ENCODE measurements at regions not wholly inside any gene's neighbourhood (a gene's known extent, or its start where the extent isn't known, plus 50 kb on each side); places are given as distances from the start of the nearest gene placed in this dataset.

DNA sequence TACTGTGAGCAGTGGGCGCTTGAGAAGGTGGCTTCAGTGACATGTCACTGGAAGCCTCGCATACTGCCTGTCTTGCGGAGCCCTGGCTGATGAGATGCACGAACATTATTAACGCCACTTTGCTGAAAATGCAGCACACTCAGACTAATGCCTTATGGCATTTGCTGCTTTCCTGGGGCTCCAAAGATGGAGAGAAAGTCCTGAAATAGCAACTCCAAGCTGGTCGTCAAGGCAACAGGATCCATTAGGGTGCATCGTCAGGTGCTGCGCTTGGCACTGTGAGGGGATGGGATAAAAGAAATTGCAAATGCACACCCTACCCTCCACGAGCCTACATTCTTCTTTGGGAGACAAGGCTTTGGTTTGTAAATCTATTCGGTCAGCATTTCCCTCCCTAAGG is 592.5 kb downstream of the TYW1 start:
- Mint-ChIP-seq H3K36me3 (no peaks in the 10 kb centered on the region), H3K27me3 (no peaks in the 10 kb centered on the region), H3K4me1 (no peaks in the 10 kb centered on the region), H3K27ac (no peak overlapping the region), H3K4me3 (no peak overlapping the region), H3K9me3 (ENCODE audit: low read depth) (peaks cover 8% of the 10 kb centered on the region)
- DNase-seq (no peak), ATAC-seq (no peak)
- CTCF ChIA-PET = no interaction called here

DNA sequence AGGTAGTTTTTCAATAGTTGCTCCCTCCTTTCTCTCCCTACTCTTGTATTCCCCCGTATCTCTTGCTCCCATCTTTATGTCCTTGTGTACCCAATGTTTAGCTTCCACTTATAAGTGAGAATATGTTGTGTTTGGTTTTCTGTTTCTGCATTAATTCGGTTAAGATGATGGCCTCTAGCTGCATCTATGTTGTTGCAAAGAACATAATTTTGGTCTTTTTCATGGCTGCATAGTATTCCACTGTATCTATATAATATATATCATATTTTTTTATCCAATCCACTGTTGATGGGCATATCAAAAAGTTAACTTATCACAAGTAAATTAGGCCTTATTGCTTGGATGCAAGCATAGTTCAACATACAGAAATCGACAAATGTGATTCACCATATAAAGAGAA is 594.0 kb downstream of the TYW1 start:
- Mint-ChIP-seq H3K4me1 (no peaks in the 10 kb centered on the region), H3K27me3 (no peaks in the 10 kb centered on the region), H3K36me3 (no peaks in the 10 kb centered on the region), H3K4me3 (no peak overlapping the region), H3K9me3 (ENCODE audit: low read depth) (peaks cover 7% of the 10 kb centered on the region), H3K27ac (no peak overlapping the region)
- CTCF ChIA-PET = no interaction called here
- ATAC-seq (no peak), DNase-seq (no peak)

DNA sequence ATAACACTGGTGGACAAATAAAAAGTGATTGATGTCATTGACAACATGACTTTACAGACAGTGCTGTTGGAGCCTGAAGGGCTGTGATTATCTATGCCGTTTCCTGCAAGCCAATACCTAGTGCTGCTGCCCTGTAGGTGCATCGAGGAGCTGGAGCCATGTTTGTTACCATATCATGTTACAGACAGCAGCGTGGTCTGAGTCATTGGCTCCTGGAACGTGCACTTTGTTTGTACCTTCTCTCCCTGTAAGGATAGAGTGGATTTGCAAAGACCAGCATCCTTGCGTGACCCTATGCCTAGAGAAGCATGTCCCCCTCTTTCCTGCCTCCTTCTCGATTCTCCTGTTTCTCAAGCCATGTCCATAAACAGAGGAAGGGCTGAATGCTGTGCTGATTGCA is 597.2 kb downstream of the TYW1 start:
- no peaks in the 10 kb centered on the region for H3K36me3 Mint-ChIP-seq
- H3K9me3 Mint-ChIP-seq (ENCODE audit: low read depth) = peaks cover 7% of the 10 kb centered on the region
- CTCF ChIA-PET = no interaction called here
- DNase-seq = no peak
- H3K27ac Mint-ChIP-seq = no peak overlapping the region
- no peaks in the 10 kb centered on the region for H3K4me1 Mint-ChIP-seq
- no peak for ATAC-seq
- H3K27me3 Mint-ChIP-seq = no peaks in the 10 kb centered on the region
- H3K4me3 Mint-ChIP-seq = no peak overlapping the region

DNA sequence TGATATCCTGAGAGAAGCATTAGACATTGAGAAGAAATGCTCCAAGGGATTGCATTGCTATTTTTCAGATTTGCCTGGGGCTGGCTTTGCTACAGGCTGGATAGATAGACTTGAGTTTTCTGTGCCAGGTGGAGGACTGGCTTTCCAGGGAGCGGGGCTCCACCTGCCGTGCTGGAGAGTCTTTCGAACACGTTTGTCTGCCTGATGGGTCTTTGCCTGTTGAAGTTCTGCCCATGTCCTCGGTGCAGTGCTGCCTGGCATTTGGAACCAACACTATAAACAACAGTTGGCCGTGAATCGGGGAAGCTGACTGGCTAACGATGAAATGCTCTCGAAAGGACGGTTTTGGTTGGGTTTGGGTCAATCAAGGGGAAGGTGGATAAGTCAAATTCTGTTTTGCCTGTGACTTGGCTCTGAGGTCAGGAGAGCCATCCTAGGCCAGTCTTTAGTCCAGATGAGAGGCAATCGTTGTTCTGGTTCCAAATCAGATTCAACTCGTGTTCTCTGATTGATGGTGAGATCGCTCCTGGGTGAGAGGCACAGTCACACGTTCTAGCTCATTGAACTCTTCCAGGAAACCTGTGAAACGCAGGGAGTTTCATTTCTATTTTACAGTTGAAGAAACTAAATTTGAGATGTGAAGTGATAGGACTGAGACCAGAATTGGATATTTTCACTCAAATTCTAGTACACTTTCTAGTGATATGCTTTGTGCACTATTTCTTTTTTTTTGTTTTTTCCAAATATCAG is 599.0 kb downstream of the TYW1 start:
- Mint-ChIP-seq H3K27ac (no peak overlapping the region), H3K9me3 (ENCODE audit: low read depth) (peaks cover 6% of the 10 kb centered on the region), H3K4me1 (no peaks in the 10 kb centered on the region), H3K27me3 (no peaks in the 10 kb centered on the region), H3K4me3 (no peak overlapping the region), H3K36me3 (no peaks in the 10 kb centered on the region)
- DNase-seq (no peak), ATAC-seq (no peak)
- CTCF ChIA-PET = no interaction called here

DNA sequence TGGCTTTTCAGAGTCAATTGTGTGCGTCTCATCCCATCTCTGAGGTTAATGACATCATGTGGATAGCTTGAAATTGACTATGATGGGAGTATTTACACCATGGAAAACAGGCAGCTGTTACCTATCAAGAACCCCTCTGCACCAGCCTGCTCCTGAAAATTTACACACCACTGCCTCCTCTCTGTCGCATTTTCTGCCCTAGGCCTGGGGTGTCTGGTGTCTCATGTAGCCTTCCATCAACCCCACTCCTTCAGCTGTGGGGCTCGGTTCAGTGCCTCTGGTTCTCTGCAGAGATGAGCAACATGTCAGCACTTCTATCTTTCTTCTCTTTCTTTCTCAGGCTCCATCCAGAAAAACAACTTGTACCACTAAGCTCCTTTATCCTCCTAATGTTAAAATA is 600.5 kb downstream of the TYW1 start:
- H3K27me3 Mint-ChIP-seq = no peaks in the 10 kb centered on the region
- H3K36me3 Mint-ChIP-seq = no peaks in the 10 kb centered on the region
- peaks cover 5% of the 10 kb centered on the region for H3K9me3 Mint-ChIP-seq (ENCODE audit: low read depth)
- CTCF ChIA-PET = no interaction called here
- no peak overlapping the region for H3K27ac Mint-ChIP-seq
- no peak overlapping the region for H3K4me3 Mint-ChIP-seq
- no peak for DNase-seq
- no peak for ATAC-seq
- H3K4me1 Mint-ChIP-seq = no peaks in the 10 kb centered on the region

DNA sequence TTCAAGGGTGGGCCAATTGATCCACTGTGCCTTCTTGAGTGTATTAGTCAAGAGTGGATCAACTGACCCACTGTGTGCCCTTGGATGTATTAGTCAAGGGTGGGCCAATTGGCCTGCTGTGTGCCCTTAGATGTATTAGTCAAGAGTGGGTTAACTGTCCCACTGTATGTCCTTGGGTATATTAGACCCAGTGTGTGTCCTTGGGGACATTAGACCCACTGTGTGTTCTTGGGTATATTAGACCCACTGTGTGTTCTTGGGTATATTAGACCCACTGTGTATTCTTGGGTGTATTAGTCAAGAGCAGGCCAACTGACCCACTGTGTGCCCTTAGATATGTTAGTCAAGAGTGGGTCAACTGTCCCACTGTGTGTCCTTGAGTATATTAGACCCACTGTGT is 601.8 kb downstream of the TYW1 start:
- CTCF ChIA-PET = no interaction called here
- Mint-ChIP-seq H3K4me3 (no peak overlapping the region), H3K27me3 (no peaks in the 10 kb centered on the region), H3K27ac (no peak overlapping the region), H3K36me3 (no peaks in the 10 kb centered on the region), H3K9me3 (ENCODE audit: low read depth) (peaks cover 6% of the 10 kb centered on the region), H3K4me1 (no peaks in the 10 kb centered on the region)
- no peak for ATAC-seq
- no peak for DNase-seq

DNA sequence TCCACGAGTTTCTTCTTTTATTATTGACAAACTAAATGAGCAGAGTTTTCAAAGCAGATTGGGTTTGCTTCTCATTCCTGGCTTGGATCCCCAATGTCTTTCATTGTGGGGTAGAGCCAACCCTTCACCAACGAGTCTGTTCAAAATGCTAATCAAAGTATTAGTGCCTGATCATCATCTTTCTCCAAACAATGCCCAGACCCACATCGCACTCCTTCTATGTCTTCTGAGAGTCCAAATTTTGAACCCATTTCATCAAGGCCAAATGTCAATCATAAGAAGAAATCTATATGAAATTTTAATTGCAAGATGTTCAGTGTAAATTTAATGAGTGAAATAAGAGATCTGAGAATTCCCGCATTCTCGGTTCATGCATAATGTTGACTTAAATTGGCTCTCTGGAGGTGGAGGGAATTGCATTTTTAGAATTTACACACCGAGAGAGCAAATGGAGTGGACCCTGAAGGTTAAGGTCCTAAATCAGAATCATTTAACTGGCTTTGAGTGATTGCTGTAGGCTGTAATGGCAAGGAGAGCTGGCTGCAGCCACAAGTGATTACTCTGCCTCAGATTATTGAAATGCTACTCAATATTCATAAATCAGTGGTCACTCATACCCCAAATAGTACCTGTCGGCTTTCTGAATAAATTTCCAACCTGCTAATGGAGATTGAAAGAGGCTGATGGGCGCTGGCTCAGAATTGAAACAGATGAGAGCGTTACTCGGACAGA is 602.9 kb downstream of the TYW1 start:
- CTCF ChIA-PET = no interaction called here
- H3K36me3 Mint-ChIP-seq = no peaks in the 10 kb centered on the region
- H3K27ac Mint-ChIP-seq = no peak overlapping the region
- ATAC-seq (no peak), DNase-seq (no peak)
- no peak overlapping the region for H3K4me3 Mint-ChIP-seq
- peaks cover 11% of the 10 kb centered on the region for H3K9me3 Mint-ChIP-seq (ENCODE audit: low read depth)
- no peaks in the 10 kb centered on the region for H3K27me3 Mint-ChIP-seq
- no peaks in the 10 kb centered on the region for H3K4me1 Mint-ChIP-seq

DNA sequence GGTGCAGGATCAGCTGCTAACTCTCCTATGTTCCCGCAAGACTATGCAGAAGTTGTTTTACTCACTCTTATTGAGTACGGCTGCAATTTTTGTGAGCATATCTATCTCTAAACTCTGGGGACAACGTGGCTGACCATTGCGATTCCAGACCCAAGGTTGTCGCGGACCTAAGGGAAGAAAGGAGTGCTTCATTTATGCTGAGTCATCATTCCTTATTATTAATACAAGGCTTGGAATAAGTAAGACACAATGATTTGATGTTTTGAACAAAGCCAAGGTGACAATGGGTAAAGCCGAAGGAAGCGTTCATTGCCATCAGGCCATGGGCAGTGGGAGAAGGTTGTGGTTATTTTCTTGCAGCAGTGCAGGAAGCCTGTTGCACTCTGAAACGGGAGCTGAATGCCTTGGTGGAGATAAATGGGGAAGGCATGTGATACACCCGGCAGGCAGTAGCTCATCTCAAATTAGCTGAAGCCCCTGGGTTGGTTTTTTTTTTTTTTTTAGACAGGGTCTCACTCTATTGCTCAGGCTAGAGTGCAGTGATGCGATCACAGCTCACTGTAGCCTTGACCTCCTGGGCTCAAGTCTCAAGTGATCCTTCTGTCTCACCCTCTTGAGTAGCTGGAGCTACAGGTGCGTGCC is 605.7 kb downstream of the TYW1 start:
- peaks cover 20% of the 10 kb centered on the region for H3K9me3 Mint-ChIP-seq (ENCODE audit: low read depth)
- no peaks in the 10 kb centered on the region for H3K27me3 Mint-ChIP-seq
- no peak overlapping the region for H3K27ac Mint-ChIP-seq
- CTCF ChIA-PET = no interaction called here
- H3K36me3 Mint-ChIP-seq = no peaks in the 10 kb centered on the region
- H3K4me3 Mint-ChIP-seq = no peak overlapping the region
- DNase-seq = no peak
- H3K4me1 Mint-ChIP-seq = no peaks in the 10 kb centered on the region
- ATAC-seq = no peak

DNA sequence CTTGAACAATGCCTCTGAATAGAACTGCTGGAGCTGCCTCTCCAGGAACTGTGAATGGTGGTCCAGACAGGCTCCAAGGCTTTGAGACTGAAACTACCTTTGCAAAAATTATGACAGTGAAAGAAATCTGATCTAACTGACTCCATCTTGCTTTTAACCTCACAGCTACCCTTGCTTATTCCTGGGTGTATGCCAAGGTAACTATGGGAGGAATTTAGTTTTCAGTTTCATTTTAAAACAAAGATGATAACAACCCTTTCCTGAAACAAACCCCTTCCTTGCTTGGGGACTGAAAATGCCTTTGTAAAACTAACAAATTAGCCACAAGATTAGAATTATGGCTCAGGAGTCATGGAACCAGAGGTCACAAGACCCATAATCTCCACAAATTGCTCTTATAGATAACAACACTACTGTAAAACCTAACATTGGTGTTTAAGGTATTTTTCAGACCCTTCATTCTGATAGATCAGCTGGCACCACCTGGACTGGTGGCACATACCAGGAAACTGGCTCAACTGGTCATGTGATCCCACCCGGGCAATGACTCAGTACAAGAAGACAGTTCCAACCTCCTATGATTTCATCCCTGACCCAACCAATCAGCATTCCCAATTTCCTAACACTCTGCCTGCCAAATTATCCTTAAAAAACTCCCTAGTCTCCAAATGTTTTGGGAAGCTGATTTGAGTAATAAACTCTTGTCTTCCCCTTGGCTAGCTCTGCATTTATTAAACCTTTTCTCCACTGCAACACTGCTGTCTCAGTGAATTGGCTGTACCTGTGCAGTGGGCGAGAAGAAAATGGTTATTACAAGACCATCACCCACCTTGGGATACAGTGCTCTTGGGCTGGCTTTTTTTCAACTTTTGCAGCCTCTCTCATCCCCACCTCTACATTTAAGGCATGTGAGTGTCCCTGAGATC is 608.1 kb downstream of the TYW1 start:
- no peaks in the 10 kb centered on the region for H3K36me3 Mint-ChIP-seq
- ATAC-seq = no peak
- H3K27me3 Mint-ChIP-seq = no peaks in the 10 kb centered on the region
- no peak overlapping the region for H3K4me3 Mint-ChIP-seq
- no peak overlapping the region for H3K27ac Mint-ChIP-seq
- no peak for DNase-seq
- H3K4me1 Mint-ChIP-seq = no peaks in the 10 kb centered on the region
- peaks cover 20% of the 10 kb centered on the region for H3K9me3 Mint-ChIP-seq (ENCODE audit: low read depth)
- CTCF ChIA-PET = no interaction called here

DNA sequence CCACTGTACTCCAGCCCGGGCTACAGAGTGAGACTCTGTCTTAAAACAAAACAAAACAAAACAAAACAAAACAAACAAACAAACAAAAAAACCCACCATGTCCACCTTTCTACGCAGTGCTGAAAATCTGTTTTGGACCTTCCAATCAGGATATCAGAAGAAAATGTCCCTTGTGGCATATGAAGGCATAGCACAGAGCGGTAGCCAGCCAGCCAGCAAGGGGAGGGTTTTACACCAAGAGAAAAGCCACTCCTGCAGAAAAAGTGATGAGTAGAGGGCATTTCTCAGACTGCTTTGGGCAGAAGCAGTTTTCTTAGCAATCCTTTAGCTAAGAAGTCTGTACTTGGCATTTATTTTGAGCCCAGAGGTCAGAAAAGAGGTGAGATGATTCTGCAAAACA is 612.2 kb downstream of the TYW1 start:
- CTCF ChIA-PET = interaction anchor here (0.8 kb wide), 1 partner anchor 16 kb away, joined by 3 read pairs; no protein-coding TSS in a partner anchor

DNA sequence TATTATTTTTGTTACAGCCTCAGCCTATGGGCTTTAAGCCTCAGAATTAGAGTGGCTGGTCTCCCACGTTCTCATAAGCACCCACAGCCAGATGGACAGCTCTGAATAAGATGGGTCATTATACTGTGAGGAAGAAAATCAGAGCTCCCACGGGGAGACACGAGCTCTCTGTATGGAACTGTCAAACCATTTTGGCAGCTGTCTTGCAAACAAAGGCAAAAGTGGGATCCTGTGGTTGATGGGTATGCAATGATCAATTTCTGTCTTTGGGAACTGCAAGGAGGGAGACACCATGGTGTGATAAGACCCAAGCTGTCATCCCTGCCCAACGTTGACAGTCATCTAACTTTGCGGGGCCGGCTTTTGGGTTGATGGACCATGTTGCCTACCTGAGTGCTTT is 614.3 kb downstream of the TYW1 start:
- no peak for DNase-seq
- CTCF ChIA-PET = no interaction called here
- H3K27ac Mint-ChIP-seq = no peak overlapping the region

More for the DNA sequence above, 612.2 kb downstream of the TYW1 start:
- Mint-ChIP-seq H3K36me3 (no peaks in the 10 kb centered on the region), H3K27ac (no peak overlapping the region), H3K4me3 (no peak overlapping the region), H3K4me1 (no peaks in the 10 kb centered on the region), H3K27me3 (no peaks in the 10 kb centered on the region), H3K9me3 (ENCODE audit: low read depth) (peaks cover 19% of the 10 kb centered on the region)
- DNase-seq = no peak
- ATAC-seq = no peak

DNA sequence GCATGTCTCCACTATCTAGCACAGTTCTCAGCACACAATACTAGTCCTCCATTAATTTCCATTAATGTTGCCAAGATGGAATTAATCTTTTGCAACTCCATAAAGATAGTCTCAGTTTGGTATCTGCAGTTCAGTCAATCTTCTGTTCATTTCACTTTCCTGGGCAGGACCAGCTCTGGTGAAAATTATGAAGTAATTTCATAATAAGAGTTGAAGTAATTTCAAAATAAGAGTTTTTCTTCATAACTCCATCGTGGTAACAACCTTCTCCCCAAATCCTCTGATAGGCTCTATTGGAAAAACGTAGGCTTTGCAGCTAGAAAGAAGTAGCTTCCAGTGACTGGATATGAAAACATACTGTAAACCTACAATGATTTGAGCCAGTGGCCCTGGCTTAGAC is 618.2 kb downstream of the TYW1 start:
- Mint-ChIP-seq H3K27ac (no peak overlapping the region), H3K36me3 (no peaks in the 10 kb centered on the region)

More for the DNA sequence above, 614.3 kb downstream of the TYW1 start:
- no peak for ATAC-seq
- Mint-ChIP-seq H3K4me3 (no peak overlapping the region), H3K27me3 (no peaks in the 10 kb centered on the region), H3K4me1 (no peaks in the 10 kb centered on the region), H3K36me3 (no peaks in the 10 kb centered on the region), H3K9me3 (ENCODE audit: low read depth) (peaks cover 11% of the 10 kb centered on the region)

DNA sequence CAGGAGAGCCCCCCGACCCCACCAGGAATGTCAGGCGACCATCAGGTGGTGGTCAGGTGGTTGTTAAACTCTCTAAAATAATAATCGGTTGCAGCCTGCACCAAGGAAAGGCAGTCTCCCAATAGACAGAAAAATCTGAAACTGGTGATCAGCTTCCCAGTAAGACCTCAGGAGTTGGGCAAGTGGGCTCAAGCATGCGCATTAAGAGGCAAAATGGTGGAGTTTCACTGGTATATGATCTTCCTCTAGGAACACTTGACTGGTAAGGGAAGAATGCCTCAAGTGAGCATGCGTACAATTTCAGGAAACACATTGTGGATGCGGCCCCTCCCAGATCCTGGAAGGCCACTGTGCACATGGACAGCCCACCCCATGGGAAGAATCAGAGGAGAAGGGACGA is 619.9 kb downstream of the TYW1 start:
- Mint-ChIP-seq H3K9me3 (ENCODE audit: low read depth) (peaks cover 5% of the 10 kb centered on the region), H3K4me3 (no peak overlapping the region), H3K27me3 (no peaks in the 10 kb centered on the region), H3K36me3 (no peaks in the 10 kb centered on the region), H3K4me1 (no peaks in the 10 kb centered on the region), H3K27ac (no peak overlapping the region)
- no peak for DNase-seq
- ATAC-seq = no peak
- CTCF ChIA-PET = no interaction called here

More for the DNA sequence above, 618.2 kb downstream of the TYW1 start:
- Mint-ChIP-seq H3K27me3 (no peaks in the 10 kb centered on the region), H3K4me1 (no peaks in the 10 kb centered on the region), H3K9me3 (ENCODE audit: low read depth) (peaks cover 8% of the 10 kb centered on the region), H3K4me3 (no peak overlapping the region)
- no peak for DNase-seq
- CTCF ChIA-PET = interaction anchor here (0.7 kb wide), 1 partner anchor 11 kb away, joined by 3 read pairs; no protein-coding TSS in a partner anchor
- no peak for ATAC-seq
